Sciatic nerve (tissue), 2 donors: ENCODE measurements at regions not wholly inside any gene's neighbourhood (a gene's known extent, or its start where the extent isn't known, plus 50 kb on each side); places are given as distances from the start of the nearest gene placed in this dataset.

Experiments used
- ATAC-seq: fragments of 200-7000 bp; cut with Tn5 transposase; one replicate; pipeline ENCODE4 v1.9.1; 2020; ENCODE audit warnings: mild to moderate bottlenecking, moderate library complexity
- DNase-seq: peaks from one replicate; pipeline ENCODE4 v3.0.0-alpha.2; 2020; ENCODE audit warnings: low spot score
- intact Hi-C: fragments of 100-400 bp; cut with DNase I; formaldehyde crosslinking; loops from one replicate; pipeline ENCODE4 v1.14.2; 2022
- donor health status: DM: no; HTN: no; CAD: no.
- donor health status: DM: no; HTN: no; CAD: no.

- no peak for ATAC-seq
- no peak for DNase-seq
- intact Hi-C loops, result no loop called here
These were observed 98.8 kb upstream of the NFIB start for GRCh38 chr9:14412775-14413174.

DNA sequence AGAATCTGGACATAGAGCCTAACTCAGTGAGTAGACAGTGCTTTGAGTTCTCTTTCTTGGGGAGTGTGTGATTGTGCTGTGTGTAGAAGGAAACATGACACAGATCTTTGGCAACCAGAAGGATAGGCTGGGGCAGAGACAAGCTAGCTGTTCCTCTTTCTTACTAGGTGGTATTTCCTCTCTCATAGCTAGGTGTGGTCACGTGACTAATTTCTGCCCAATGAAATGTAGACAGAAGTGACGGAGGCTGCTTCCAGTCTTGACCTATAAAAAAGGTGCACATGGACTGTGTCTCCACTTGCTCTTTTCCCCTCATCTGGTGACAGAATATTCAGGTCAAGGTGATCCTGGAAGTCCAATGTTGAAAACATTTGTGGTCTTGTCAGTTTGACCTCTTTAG, 92.5 kb upstream of the NFIB start:
- no peak for DNase-seq
- intact Hi-C loops, result no loop called here
- ATAC-seq, result no peak

DNA sequence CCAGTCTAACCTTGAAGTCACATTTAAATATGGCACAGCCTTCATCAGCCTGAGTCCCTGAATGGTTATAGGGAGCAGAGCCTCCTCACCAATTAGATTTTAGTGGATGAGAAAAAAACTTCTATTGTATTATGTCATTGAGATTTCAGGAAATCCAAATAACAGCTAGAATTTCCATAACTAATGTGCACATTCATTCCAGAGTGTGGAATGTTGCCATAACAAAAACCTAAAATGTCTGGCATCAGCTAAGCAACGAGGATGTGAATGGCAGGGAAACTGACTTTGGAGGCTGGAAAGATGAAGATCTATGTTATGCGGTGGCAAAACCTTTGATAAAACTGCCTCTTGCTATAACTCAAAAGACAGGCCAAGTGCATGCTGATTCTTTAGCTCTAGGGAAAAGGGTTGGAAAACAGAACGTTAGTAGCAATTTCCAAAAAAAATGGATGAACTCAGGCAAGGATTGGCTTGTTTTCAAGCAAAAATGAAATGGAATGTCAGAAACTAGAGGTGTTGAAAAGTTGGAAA, 91.3 kb upstream of the NFIB start:
- ATAC-seq, result no peak

DNA sequence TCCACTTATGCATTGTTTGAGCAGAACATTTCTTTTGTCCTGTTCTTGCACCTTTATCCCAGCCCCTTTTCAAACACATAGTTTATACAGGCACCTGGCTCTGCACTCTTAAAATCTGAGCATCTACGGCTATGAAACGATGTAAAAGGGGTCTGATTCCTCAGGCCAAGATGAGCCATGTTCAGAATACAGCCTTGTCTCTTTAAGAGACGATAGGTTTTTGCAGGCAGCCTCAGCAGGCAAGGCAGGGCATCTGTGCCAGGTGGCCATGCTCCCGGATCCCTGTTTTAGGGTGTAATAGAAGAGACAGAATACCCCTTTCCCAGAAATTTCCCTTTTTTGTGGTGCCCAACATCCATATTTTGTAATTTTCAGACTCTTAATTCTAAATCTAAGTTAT, 89.1 kb upstream of the NFIB start:
- intact Hi-C loops, result no loop called here
- ATAC-seq (no peak), DNase-seq (no peak)

More for the DNA sequence above, 91.3 kb upstream of the NFIB start:
- DNase-seq, result no peak
- intact Hi-C loops, result no loop called here

DNA sequence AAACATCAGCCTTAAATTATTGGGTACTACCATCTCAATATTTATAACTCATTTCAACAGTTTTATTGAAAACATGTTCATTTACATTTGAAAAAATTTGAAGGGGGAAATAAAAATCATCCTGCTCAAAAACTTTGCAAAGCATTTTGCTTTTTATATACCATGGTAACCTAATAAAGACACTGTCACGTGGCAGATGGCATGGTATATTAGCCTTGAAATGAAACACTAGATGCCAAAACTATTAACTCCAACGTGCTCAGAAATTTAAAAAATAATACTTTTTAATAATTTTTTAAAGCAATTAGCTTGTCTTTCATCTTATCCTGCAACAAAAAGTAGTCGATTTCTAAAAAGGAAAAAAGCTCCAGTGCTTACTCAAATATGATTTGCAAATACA, 88.6 kb upstream of the NFIB start:
- DNase-seq (no peak), ATAC-seq (no peak)
- intact Hi-C loops, result no loop called here

DNA sequence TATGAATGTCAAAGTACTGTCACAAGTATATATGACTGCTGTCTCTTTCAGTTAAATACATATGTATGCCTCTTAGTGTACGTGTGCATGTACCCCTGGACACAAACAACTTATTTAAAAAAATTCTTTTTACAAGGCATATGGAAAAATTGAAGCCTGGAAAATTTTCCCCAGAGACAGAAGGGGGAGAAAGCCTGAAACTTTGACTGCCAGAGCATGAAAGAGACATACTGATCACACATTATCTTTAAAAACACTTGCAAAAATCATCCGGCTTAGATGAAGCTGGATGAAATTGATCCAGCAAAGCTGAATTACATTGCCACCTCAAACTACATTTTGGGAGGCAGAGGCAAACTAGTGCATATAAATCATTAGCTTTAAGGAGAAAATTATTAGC, 88.0 kb upstream of the NFIB start:
- ATAC-seq, result no peak
- intact Hi-C loops, result no loop called here

DNA sequence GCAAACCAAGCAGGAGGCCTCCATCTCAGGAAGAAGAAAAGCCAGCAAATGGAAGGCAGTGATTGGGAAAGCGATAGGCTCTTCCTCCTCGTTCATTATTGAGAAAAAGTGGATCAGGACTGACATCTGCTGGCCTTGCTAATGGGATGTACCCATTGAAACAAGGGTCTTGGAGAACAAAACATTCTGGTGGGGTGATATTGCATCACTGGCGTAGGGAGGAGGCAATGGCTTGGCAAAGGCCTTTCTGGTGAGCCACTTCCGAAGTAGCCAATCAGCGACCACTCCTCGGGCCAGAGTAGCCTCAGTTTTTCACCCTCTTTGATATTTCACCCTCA, 86.7 kb upstream of the NFIB start:
- DNase-seq (peak; percentile 59), ATAC-seq (peak; percentile 95)
- intact Hi-C loops, result no loop called here

More for the DNA sequence above, 88.0 kb upstream of the NFIB start:
- no peak for DNase-seq

DNA sequence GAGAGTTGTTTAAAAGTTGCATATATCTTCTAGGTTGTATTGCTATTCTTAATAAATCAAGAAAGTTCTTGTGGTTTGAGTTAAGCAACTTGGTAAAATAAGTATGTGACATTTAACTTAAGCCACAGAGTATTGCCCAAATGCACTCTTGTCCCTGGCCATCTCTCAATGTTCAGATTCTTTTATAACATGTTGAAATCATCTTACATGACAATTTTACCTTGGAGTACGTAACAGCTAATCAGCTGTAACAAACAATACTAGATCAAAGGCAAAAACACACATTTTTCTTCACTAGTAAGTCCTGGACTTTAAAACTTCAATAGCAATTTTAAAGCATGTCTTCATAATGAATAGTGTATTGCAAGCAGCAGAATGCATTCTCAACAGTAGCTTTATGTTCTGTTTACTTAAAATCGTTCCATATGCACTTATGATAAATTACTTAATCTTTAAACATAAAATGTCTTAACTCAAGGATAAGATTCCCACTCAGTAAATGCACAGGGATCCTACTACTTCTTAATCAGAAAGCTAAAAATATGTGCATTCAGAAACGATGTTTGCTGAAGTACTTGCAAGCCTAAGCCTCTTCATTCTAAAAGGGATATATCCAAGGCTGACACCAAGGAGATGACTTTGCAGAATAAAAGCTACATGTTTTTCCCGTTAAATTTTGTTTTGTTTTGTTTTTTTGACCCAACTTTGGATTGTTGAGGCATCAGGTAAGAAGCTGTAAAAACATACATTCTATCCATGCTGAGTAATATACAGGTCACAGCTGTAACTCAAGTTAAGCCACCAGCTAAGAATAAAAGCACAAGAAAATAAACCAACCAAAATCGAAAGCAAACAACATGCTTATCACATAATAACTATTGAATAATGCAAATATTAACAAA, 86.1 kb upstream of the NFIB start:
- intact Hi-C loops, result no loop called here
- DNase-seq, result no peak
- ATAC-seq, result no peak

- intact Hi-C loops, result no loop called here
- ATAC-seq (no peak), DNase-seq (no peak)
These were observed 84.5 kb upstream of the NFIB start for GRCh38 chr9:14398473-14398872.

DNA sequence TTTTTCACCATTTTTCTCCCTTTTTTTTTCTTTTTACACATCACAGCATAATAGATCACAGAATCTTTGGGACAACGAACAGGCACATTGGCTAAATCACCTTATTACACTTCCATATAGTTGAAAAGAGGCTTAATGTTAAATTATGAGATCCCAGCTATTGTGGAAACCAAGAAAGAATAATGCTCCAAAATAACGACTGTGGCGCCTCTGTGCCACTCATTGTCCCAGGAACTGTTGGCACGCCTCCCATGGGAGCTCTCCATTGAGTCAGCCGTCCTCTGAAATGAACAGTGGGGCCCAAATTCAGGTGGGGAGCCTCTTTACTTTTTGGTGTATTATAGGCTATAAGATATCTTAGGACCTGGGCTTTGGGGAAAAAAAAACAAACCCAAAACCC, 82.2 kb upstream of the NFIB start:
- DNase-seq (no peak), ATAC-seq (no peak)
- intact Hi-C loops, result no loop called here

GRCh38 chr9:14395317-14396082, 81.6 kb upstream of the NFIB start:
- ATAC-seq (no peak), DNase-seq (no peak)
- intact Hi-C loops, result no loop called here

DNA sequence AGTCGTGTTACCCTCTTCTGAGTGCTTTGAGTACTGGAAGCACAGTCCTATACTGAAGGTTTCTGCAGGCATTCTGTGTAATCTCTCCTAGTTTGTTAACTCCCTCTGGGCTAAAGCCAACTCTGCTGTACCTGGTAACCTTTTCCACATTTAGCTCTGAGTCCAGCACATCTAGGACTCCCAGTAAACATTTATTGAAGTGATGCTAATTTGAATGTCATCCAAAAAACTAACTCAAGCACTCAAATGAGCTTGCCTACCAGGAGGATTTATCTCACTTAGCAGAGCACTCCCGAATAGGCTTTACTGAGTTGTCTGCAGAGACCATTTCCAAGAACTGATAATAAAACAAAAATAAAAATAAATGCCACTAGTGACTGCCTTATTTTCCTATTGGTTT, 79.5 kb upstream of the NFIB start:
- intact Hi-C loops, result no loop called here
- DNase-seq (no peak), ATAC-seq (no peak)

GRCh38 chr9:14391620-14392019, 77.7 kb upstream of the NFIB start:
- intact Hi-C loops, result no loop called here
- ATAC-seq (no peak), DNase-seq (no peak)

GRCh38 chr9:14389657-14390056, 75.7 kb upstream of the NFIB start:
- DNase-seq, result no peak
- ATAC-seq, result no peak
- intact Hi-C loops, result no loop called here

DNA sequence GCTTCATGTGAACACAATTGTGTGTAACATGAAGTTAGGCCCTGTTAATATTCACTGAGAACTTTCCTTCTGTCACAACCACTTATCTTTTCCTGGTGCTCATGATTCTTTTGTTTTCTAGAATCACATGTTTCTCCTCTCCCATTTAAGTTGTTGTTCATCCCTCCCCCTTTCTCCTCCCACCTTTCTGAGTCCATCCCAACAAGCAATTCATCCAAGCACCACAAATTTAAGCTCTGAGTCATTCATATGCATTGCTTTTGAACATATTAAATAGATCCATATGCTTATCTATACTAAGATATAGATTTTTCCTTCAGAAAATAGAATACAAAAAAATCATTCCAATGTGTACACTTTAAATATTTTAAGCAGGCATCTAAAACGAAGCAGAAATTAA, 75.2 kb upstream of the NFIB start:
- ATAC-seq (no peak), DNase-seq (no peak)
- intact Hi-C loops, result no loop called here

DNA sequence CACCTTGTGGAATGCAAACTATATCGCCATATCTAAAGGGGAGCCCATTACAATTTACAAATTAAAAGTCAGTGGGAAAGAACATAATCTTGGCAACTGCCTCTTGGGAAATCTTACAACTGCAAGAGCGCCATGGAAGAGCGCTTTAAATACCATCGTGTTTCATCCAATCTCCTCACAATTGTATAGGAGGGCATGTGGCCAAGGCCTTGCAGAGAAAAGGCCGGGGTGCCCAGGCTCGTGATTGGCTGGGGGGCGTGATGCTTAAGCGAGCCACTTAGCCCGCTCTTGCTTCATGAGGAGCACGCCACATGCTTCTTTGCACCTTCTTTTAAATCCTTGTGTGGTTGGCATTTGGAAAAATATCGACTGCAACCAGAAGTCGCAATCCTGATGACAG, 69.8 kb upstream of the NFIB start:
- no peak for ATAC-seq
- intact Hi-C loops, result no loop called here
- no peak for DNase-seq

- ATAC-seq (no peak), DNase-seq (no peak)
- intact Hi-C loops, result no loop called here
These were observed 69.4 kb upstream of the NFIB start for GRCh38 chr9:14383294-14383693.

GRCh38 chr9:14380061-14380836, 66.3 kb upstream of the NFIB start:
- no peak for ATAC-seq
- intact Hi-C loops, result no loop called here
- DNase-seq, result no peak

DNA sequence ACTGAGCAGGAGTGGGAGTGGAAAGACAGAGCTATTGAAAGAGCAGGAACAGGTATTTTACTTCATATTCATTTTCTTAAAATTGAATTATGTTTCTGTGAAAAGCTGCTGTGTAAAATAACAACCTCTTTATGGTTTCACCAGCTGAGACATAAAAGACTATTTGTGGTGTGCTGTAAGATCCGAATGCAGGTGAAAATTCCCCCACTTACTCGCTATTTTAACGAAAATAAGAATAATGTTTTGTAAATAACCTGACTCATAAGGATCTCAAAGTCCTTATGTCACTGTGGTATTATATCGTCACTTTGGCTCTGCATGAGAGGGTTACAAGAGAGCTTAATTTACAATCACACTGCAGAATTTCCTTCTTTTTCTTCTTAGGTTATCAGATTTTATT, 65.3 kb upstream of the NFIB start:
- DNase-seq, result no peak
- intact Hi-C loops, result no loop called here

GRCh38 chr9:14373706-14374105, 59.8 kb upstream of the NFIB start:
- intact Hi-C loops, result no loop called here
- no peak for ATAC-seq

More for the DNA sequence above, 65.3 kb upstream of the NFIB start:
- ATAC-seq, result no peak

More at GRCh38 chr9:14373706-14374105, 59.8 kb upstream of the NFIB start:
- DNase-seq, result no peak
